DND-41 (cell line): ENCODE measurements at regions not wholly inside any gene's neighbourhood (a gene's known extent, or its start where the extent isn't known, plus 50 kb on each side); places are given as distances from the start of the nearest gene placed in this dataset.

Source experiments
- ATAC-seq: fragments of 200-7000 bp; cut with Tn5 transposase; 3 replicates; pipeline ENCODE4 v1.9.1; 2021; ENCODE audit warnings: low read depth; ENCODE audit not compliant: insufficient read depth
- DNase-seq: peaks from one replicate; pipeline ENCODE4 v3.0.0-alpha.2; 2020
- H2AFZ ChIP-seq: 2 replicates; pipeline ENCODE4 v1.6.0; 2012; ENCODE audit warnings: low read depth, low read length
- H3K27ac ChIP-seq: 2 replicates; pipeline ENCODE4 v1.5.1; 2012; ENCODE audit warnings: low read length, inconsistent platforms
- H3K27me3 ChIP-seq: fragments of 200-600 bp; sonication (generic); 2 replicates; pipeline ENCODE4 v1.6.0; 2012; ENCODE audit warnings: low read length, mild to moderate bottlenecking, inconsistent platforms; ENCODE audit not compliant: insufficient read depth, poor library complexity
- H3K36me3 ChIP-seq: 2 replicates; pipeline ENCODE4 v1.5.1; 2012; ENCODE audit warnings: low read length, inconsistent platforms; ENCODE audit not compliant: insufficient read depth
- H3K4me1 ChIP-seq: 2 replicates; pipeline ENCODE4 v1.5.1; 2012; ENCODE audit warnings: mild to moderate bottlenecking, low read length; ENCODE audit not compliant: insufficient read depth
- H3K4me2 ChIP-seq: 2 replicates; pipeline ENCODE4 v1.6.0; 2012; ENCODE audit warnings: mild to moderate bottlenecking, moderate library complexity, low read length, inconsistent platforms; ENCODE audit not compliant: insufficient read depth
- H3K4me3 ChIP-seq, 2 experiments: fragments of 200-600 bp in 1 of 2; shearing (Covaris generic) in 1 of 2; 2 replicates each; pipeline ENCODE4 v1.5.1; 2012 to 2016; ENCODE audit warnings: inconsistent platforms in 2 of 2, low read length in 2 of 2, mild to moderate bottlenecking in 2 of 2, low read depth in 1 of 2, moderate library complexity in 1 of 2
- H3K79me2 ChIP-seq: 2 replicates; pipeline ENCODE4 v1.6.0; 2012; ENCODE audit warnings: low read length, inconsistent platforms; ENCODE audit not compliant: insufficient read depth
- H3K9ac ChIP-seq: 2 replicates; pipeline ENCODE4 v1.6.0; 2012; ENCODE audit warnings: low read depth, mild to moderate bottlenecking, inconsistent platforms, low read length, moderate library complexity
- H3K9me3 ChIP-seq: 2 replicates; pipeline ENCODE4 v1.5.1; 2012; ENCODE audit warnings: low read length, moderate library complexity, mild to moderate bottlenecking, inconsistent platforms; ENCODE audit not compliant: insufficient read depth, severe bottlenecking
- H4K20me1 ChIP-seq: 2 replicates; pipeline ENCODE4 v1.6.0; 2012; ENCODE audit warnings: low read length; ENCODE audit not compliant: insufficient read depth
- CTCF ChIP-seq: IDR thresholded peaks from 2 replicates; pipeline ENCODE4 v1.5.1; 2012; ENCODE audit warnings: borderline replicate concordance, low read length, moderate library complexity, mild to moderate bottlenecking; ENCODE audit not compliant: poor library complexity, severe bottlenecking; ENCODE audit errors: extremely low read depth
- EZH2 ChIP-seq: IDR thresholded peaks from 3 replicates; pipeline ENCODE4 v1.6.1; 2012; ENCODE audit warnings: borderline replicate concordance, low read depth, mild to moderate bottlenecking, moderate library complexity, low read length, inconsistent platforms; ENCODE audit not compliant: severe bottlenecking

GRCh38 chr6:10051283-10051682 is 363.6 kb downstream of the TFAP2A start:
- H3K9me3 ChIP-seq = no peaks in the 10 kb centered on the region
- no peaks in the 10 kb centered on the region for H3K79me2 ChIP-seq
- no peak overlapping the region for H3K4me2 ChIP-seq
- H3K4me3 ChIP-seq = no peak overlapping the region
- no peaks in the 10 kb centered on the region for H3K36me3 ChIP-seq
- no peaks in the 10 kb centered on the region for H4K20me1 ChIP-seq
- H3K4me1 ChIP-seq = no peaks in the 10 kb centered on the region
- no peaks in the 10 kb centered on the region for H3K27me3 ChIP-seq
- ATAC-seq = no peak
- H2AFZ ChIP-seq = no peak overlapping the region
- H3K9ac ChIP-seq = no peak overlapping the region
- no peak for DNase-seq
- TF ChIP-seq CTCF = no peak
- no peak for TF ChIP-seq EZH2
- H3K27ac ChIP-seq = no peak overlapping the region

DNA sequence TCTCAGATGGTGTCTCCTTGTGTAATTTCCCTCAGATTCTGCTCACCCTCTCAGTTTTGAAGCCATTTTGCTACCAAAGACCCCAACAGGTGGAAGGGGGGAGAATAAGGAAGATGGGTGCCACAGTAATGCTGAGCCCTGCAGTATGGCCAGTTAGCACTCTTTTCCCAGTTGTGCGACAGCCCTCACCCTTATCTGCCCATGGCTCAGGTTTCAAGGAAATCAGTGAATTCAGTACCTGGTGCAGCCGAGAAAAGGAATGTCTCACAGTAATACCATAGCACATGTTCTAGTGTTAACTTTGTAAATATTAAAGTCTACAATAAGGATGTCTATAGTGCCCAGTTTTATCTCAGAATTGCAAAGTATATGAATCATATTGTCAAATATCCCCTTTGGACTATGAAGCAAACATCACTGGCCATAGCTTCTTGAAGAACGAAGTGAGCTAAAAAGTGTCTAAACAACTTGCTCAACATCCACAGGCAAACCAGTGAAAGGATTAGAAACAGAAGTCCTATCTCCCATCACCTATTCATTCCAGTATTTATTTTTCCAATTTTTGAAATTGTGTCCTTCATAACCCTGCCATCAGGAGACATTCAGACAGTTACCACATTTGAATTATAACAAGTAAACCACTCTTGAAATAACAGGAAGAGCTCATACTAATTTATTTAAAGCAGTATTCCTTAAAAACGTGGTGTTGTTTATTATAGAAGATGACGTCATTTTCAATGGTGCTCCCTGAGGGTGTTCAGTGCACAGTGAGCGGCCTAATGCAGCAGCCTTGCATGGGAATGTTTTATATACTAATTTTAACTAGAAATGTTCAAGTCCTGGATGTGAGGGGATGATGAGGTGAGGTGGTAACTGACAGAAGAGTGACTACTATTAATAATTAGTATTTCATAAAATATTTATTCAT is 366.2 kb downstream of the TFAP2A start:
- H3K4me3 ChIP-seq = no peak overlapping the region
- no peaks in the 10 kb centered on the region for H3K36me3 ChIP-seq
- no peaks in the 10 kb centered on the region for H3K79me2 ChIP-seq
- H3K27ac ChIP-seq = no peak overlapping the region
- ATAC-seq = no peak
- H4K20me1 ChIP-seq = no peaks in the 10 kb centered on the region
- H2AFZ ChIP-seq = no peak overlapping the region
- no peak overlapping the region for H3K4me2 ChIP-seq
- H3K9ac ChIP-seq = no peak overlapping the region
- no peaks in the 10 kb centered on the region for H3K4me1 ChIP-seq
- H3K27me3 ChIP-seq = no peaks in the 10 kb centered on the region
- H3K9me3 ChIP-seq = no peaks in the 10 kb centered on the region
- no peak for DNase-seq
- TF ChIP-seq CTCF (no peak), EZH2 (no peak)

DNA sequence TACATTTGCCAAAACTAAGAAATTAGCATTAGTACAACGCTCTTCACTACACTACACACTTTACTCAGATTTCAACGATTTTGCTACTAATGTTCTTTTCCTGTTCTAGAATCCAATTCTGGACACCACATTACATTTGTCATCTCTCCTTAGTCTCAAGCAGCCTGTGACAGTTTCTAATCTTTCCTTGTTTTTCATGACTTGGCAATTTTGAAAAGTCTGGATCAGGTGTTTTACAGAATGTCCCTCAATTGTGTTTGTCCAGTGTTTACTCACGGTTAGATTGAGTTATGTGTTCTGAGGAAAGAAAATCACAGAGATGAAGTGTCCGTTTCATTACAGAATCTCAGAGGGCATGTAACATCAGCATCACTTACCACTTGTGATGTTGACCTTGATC is 372.6 kb downstream of the TFAP2A start:
- DNase-seq (no peak), ATAC-seq (no peak)
- Histone ChIP-seq H4K20me1 (no peaks in the 10 kb centered on the region), H3K4me2 (no peak overlapping the region), H3K9ac (no peak overlapping the region), H3K9me3 (no peaks in the 10 kb centered on the region), H3K4me1 (no peaks in the 10 kb centered on the region), H3K27ac (no peak overlapping the region), H3K36me3 (no peaks in the 10 kb centered on the region), H3K27me3 (no peaks in the 10 kb centered on the region), H3K4me3 (no peak overlapping the region), H3K79me2 (no peaks in the 10 kb centered on the region), H2AFZ (no peak overlapping the region)
- TF ChIP-seq CTCF (no peak), EZH2 (no peak)
